Suprapubic skin (tissue), 4 donors: ENCODE measurements at regions not wholly inside any gene's neighbourhood (a gene's known extent, or its start where the extent isn't known, plus 50 kb on each side); places are given as distances from the start of the nearest gene placed in this dataset.

Experiments used
- DNase-seq, 2 donors: peaks; one replicate each; pipeline ENCODE4 v3.0.0-alpha.2; 2019; ENCODE audit warnings: low spot score in 2 of 2
- H3K27ac ChIP-seq: fragments of 200-600 bp; sonication (generic); one replicate; pipeline ENCODE4 v1.5.1; 2019
- H3K27me3 ChIP-seq: fragments of 200-600 bp; sonication (generic); one replicate; pipeline ENCODE4 v1.5.1; 2019
- H3K36me3 ChIP-seq: fragments of 200-600 bp; sonication (generic); one replicate; pipeline ENCODE4 v1.5.1; 2019
- H3K4me1 ChIP-seq: fragments of 200-600 bp; sonication (generic); one replicate; pipeline ENCODE4 v1.5.1; 2019
- H3K4me3 ChIP-seq: fragments of 200-600 bp; sonication (generic); one replicate; pipeline ENCODE4 v1.5.1; 2019; ENCODE audit warnings: mild to moderate bottlenecking
- H3K9me3 ChIP-seq: fragments of 200-600 bp; sonication (generic); one replicate; pipeline ENCODE4 v1.5.1; 2019
- EP300 ChIP-seq: sonication (generic); formaldehyde crosslinking; IDR thresholded peaks from one replicate; pipeline ENCODE4 v1.6.1; 2017; ENCODE audit warnings: antibody characterized with exemption
- POLR2A ChIP-seq, 2 donors: fragments of 450-650 bp; IDR thresholded peaks; one replicate each; pipeline ENCODE4 v1.6.1; 2017; ENCODE audit warnings: antibody characterized with exemption in 2 of 2, mild to moderate bottlenecking in 2 of 2, moderate library complexity in 2 of 2
- POLR2AphosphoS5 ChIP-seq, 3 donors: sonication (generic); formaldehyde crosslinking; IDR thresholded peaks; one replicate each; pipeline ENCODE4 v1.6.1; 2017; ENCODE audit warnings: antibody characterized with exemption in 3 of 3
- WGBS: methylation state at CpG from one replicate; pipeline ENCODE4 v1.1.5; 2018; 5-methylcytosine and 5-hydroxymethylcytosine counted together
- TF ChIP-seq, protein P1 (sequence below), 2 donors: fragments of 200-600 bp in 1 of 2; fragments of 450-650 bp in 1 of 2; sonication (generic) in 1 of 2; IDR thresholded peaks; one replicate each; pipeline ENCODE4 v1.5.1; 2016 to 2019; ENCODE audit warnings: antibody characterized with exemption in 2 of 2, mild to moderate bottlenecking in 1 of 2, moderate library complexity in 1 of 2

DNA sequence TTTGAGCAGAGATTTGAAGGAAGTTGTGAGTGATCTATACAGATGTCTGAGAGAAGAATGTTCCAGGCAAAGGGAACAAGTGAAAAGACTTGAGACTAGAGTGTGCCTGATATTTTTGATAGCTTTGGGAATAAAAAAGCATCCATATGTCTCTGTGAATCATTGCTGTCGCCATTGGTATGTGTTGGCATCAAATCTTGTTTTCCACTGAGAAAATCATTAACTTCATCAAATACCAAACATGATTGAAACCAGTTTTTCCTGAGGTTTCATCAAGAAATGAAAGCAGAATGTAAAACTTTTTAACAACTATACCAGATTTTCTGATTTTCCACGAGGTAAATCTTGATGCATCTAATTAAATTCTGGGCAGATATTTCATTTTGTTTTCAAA, 862.6 kb downstream of the DIAPH3 start:
- no peak for TF ChIP-seq POLR2A (IDR thresholded peaks at IDR 0.05)
- TF ChIP-seq, protein P1, sequence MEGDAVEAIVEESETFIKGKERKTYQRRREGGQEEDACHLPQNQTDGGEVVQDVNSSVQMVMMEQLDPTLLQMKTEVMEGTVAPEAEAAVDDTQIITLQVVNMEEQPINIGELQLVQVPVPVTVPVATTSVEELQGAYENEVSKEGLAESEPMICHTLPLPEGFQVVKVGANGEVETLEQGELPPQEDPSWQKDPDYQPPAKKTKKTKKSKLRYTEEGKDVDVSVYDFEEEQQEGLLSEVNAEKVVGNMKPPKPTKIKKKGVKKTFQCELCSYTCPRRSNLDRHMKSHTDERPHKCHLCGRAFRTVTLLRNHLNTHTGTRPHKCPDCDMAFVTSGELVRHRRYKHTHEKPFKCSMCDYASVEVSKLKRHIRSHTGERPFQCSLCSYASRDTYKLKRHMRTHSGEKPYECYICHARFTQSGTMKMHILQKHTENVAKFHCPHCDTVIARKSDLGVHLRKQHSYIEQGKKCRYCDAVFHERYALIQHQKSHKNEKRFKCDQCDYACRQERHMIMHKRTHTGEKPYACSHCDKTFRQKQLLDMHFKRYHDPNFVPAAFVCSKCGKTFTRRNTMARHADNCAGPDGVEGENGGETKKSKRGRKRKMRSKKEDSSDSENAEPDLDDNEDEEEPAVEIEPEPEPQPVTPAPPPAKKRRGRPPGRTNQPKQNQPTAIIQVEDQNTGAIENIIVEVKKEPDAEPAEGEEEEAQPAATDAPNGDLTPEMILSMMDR (IDR thresholded peaks at IDR 0.05), result no peak
- no peak overlapping the region for H3K4me3 ChIP-seq
- H3K27ac ChIP-seq, result no peak overlapping the region
- no peaks in the 10 kb centered on the region for H3K36me3 ChIP-seq
- no peaks in the 10 kb centered on the region for H3K4me1 ChIP-seq
- H3K27me3 ChIP-seq, result no peaks in the 10 kb centered on the region
- 19% methylated on average over 2 of the region's 2 CpGs for WGBS
- H3K9me3 ChIP-seq, result no peaks in the 10 kb centered on the region
- no peak for DNase-seq

DNA sequence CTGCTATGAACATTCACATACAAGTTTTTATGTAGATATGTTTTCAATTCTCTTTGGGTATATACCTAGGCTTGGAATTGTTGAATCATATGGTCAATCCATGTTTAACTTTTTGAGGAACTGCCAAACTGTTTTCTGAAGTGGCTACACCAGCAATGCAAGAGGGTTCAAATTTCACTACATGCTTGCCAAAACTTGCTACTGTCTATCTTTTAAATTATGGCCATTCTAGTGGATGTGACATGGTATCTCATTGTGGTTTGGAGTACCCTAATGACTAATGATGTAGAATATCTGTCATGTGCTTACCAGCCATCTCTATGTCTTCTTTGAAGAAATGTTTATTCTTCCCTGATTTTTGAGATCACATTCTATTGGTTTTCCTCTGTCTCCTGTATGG, 860.3 kb downstream of the DIAPH3 start:
- H3K27ac ChIP-seq, result no peak overlapping the region
- H3K9me3 ChIP-seq, result no peaks in the 10 kb centered on the region
- DNase-seq, result no peak

DNA sequence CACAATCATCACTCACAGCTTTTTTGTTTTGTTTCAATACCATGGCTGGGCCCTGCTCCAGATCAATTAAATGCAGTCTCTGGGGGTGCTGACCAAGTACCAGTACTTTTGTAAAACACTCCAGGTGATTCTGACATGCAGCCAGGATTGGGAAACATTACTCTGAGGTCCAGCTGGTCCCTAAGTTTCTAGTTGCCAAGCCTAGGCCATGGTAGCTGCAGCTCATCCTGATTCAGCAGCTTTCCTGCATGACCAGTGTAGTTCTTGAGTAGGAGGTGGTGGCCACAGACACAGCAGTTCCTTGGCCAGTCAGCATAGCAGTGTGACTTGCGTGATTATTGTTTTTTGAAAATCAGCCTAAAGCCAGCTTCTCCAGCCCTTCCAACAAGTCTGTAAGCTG, 859.1 kb downstream of the DIAPH3 start:
- Histone ChIP-seq H3K27ac (no peak overlapping the region), H3K4me1 (no peaks in the 10 kb centered on the region)
- 85% methylated on average over 1 of the region's 1 CpG for WGBS

More for the DNA sequence above, 860.3 kb downstream of the DIAPH3 start:
- no peaks in the 10 kb centered on the region for H3K27me3 ChIP-seq
- H3K36me3 ChIP-seq, result no peaks in the 10 kb centered on the region
- no peak for TF ChIP-seq POLR2A (IDR thresholded peaks at IDR 0.05)
- TF ChIP-seq, protein P1 (IDR thresholded peaks at IDR 0.05), result no peak
- TF ChIP-seq POLR2AphosphoS5 (IDR thresholded peaks at IDR 0.05), result no peak
- no peak for TF ChIP-seq EP300
- no peak overlapping the region for H3K4me3 ChIP-seq
- no peaks in the 10 kb centered on the region for H3K4me1 ChIP-seq

GRCh38 chr13:59305896-59306295, 857.8 kb downstream of the DIAPH3 start:
- WGBS, result 83% methylated on average over 4 of the region's 4 CpGs
- no peak overlapping the region for H3K27ac ChIP-seq
- H3K4me3 ChIP-seq, result no peak overlapping the region
- no peaks in the 10 kb centered on the region for H3K4me1 ChIP-seq
- H3K9me3 ChIP-seq, result no peaks in the 10 kb centered on the region
- TF ChIP-seq EP300, result no peak
- TF ChIP-seq, protein P1 (IDR thresholded peaks at IDR 0.05), result no peak
- TF ChIP-seq POLR2A (IDR thresholded peaks at IDR 0.05), result no peak
- no peaks in the 10 kb centered on the region for H3K27me3 ChIP-seq
- no peak for DNase-seq
- no peaks in the 10 kb centered on the region for H3K36me3 ChIP-seq

More for the DNA sequence above, 859.1 kb downstream of the DIAPH3 start:
- TF ChIP-seq POLR2AphosphoS5 (IDR thresholded peaks at IDR 0.05) (no peak), EP300 (no peak), POLR2A (IDR thresholded peaks at IDR 0.05) (no peak)
- TF ChIP-seq, protein P1 (IDR thresholded peaks at IDR 0.05), result no peak
- H3K4me3 ChIP-seq, result no peak overlapping the region
- no peaks in the 10 kb centered on the region for H3K36me3 ChIP-seq
- H3K27me3 ChIP-seq, result no peaks in the 10 kb centered on the region
- H3K9me3 ChIP-seq, result no peaks in the 10 kb centered on the region
- no peak for DNase-seq

GRCh38 chr13:59312776-59313175, 851.0 kb downstream of the DIAPH3 start:
- Histone ChIP-seq H3K27ac (no peak overlapping the region), H3K4me1 (no peaks in the 10 kb centered on the region), H3K4me3 (no peak overlapping the region), H3K27me3 (no peaks in the 10 kb centered on the region), H3K36me3 (no peaks in the 10 kb centered on the region), H3K9me3 (no peaks in the 10 kb centered on the region)
- no peak for DNase-seq
- TF ChIP-seq EP300 (no peak), POLR2A (IDR thresholded peaks at IDR 0.05) (no peak), POLR2AphosphoS5 (IDR thresholded peaks at IDR 0.05) (no peak)
- TF ChIP-seq, protein P1 (IDR thresholded peaks at IDR 0.05), result no peak
- WGBS, result 92% methylated on average over 3 of the region's 3 CpGs
